ENCODE measurements at regions not wholly inside any gene's neighbourhood (a gene's known extent, or its start where the extent isn't known, plus 50 kb on each side); places are given as distances from the start of the nearest gene placed in this dataset.

DNA sequence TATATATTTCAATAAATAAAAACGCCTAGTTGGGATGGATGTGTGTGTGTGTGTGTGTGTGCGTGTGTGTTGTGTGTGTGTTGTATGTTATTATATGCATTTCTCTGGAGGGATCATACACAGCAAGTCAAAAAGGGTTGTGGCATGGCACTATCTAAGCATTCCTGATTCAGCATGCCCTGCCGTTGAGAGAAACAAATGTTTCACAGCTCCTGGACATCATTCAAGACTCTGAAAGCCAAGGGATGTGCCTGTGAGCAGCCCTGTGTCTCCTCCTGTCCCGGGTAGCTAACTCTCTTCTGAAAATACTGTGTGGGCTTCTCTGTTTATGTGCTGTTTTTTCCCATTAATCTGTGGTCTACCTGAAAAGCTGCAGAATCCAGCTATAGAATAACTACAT is 197.9 kb upstream of the SETBP1 start:
- Mint-ChIP-seq H3K27me3 (ENCODE audit: low read depth) (peaks cover 3% of the 10 kb centered on the region), H3K36me3 (ENCODE audit: low read depth) (peaks cover 14% of the 10 kb centered on the region), H3K4me1 (ENCODE audit: low read depth) (peaks cover 4% of the 10 kb centered on the region), H3K27ac (no peak overlapping the region), H3K9me3 (ENCODE audit: insufficient read depth) (peaks cover 13% of the 10 kb centered on the region), H3K4me3 (no peak overlapping the region)
- ChIA-PET CTCF (no interaction called here), POLR2A (no interaction called here)
- DNase-seq (no peak), ATAC-seq (no peak)

DNA sequence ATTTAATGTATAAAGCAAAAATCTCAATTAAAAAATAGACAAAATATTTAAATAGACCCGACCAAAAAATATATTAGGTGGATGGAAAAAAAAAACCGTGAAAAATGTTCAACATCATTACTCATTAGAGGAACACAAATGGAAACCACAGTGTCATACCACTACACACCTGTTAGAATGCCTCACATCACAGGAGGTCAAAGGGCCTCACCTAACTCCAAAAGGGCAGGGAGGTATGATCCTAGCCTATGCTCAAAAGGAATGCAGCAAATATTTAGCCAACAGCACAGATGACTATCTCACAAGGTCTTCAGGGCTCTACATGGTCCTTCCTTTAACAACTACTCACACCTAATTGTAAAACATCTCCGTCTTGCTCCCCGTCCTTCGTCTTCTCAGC is 185.5 kb upstream of the SETBP1 start:
- POLR2A ChIA-PET: no interaction called here
- ATAC-seq: no peak
- DNase-seq: no peak
- Mint-ChIP-seq H3K36me3 (ENCODE audit: low read depth) (no peaks in the 10 kb centered on the region), H3K4me3 (no peak overlapping the region), H3K4me1 (ENCODE audit: low read depth) (no peaks in the 10 kb centered on the region), H3K27me3 (ENCODE audit: low read depth) (peaks cover 7% of the 10 kb centered on the region), H3K27ac (no peak overlapping the region), H3K9me3 (ENCODE audit: insufficient read depth) (peaks cover 6% of the 10 kb centered on the region)
- CTCF ChIA-PET: no interaction called here

DNA sequence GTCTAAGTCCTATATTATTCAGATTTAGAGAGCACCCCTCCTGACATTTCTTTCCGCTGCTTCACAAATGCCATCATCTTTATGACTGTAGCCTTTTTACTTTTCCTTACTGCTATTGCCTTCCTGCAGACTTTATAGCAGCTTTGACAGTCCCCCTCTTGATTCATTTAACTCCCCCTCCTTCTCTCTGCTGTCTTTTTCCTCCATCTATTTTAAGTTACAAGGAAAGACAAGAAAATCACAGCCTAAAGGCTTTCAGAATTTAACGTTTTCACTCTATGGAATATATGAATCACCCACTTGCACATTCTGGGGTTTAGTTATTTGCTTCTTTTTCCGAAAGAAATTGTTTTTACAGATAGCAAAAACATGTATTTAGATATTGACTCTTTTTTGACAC is 183.4 kb upstream of the SETBP1 start:
- no peaks in the 10 kb centered on the region for H3K36me3 Mint-ChIP-seq (ENCODE audit: low read depth)
- ATAC-seq (no peak), DNase-seq (no peak)
- ChIA-PET POLR2A (no interaction called here), CTCF (no interaction called here)
- H3K4me1 Mint-ChIP-seq (ENCODE audit: low read depth): peaks cover 13% of the 10 kb centered on the region
- H3K9me3 Mint-ChIP-seq (ENCODE audit: insufficient read depth): peaks cover 5% of the 10 kb centered on the region
- H3K27ac Mint-ChIP-seq: no peak overlapping the region
- H3K4me3 Mint-ChIP-seq: no peak overlapping the region
- H3K27me3 Mint-ChIP-seq (ENCODE audit: low read depth): peaks cover 4% of the 10 kb centered on the region

DNA sequence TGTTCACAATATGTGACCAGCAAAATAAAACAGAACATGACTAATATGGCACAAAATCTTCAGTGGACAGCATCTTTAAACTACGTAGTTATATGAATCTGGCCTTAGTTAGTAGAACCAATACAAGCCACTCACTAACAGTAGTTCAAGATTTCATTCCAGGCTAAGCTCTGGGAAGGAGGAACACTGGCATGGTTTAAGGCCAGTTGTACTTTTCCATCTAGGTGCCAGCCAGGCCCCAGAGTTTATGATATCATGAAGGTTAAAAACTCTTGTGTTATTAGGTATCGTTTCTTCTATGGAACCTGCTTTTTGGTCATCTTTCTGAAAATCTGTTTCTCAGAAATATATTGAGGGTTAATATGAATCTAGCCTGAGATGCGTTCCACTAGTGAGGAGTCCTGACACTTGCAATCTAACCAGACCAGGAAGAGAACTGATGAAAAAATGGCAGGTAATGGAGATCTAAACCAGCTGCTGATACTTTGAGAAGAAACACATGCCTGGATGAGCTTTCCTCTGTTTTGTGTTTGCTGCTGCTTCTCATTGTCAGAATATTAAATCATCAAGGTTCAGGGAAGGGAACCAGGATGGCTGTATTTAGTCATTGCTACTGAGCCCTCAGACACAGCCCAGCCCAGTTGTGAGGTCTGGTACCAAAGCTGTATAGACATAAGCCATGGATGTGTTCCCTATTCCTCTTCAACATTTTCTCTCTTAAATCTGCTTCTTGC is 182.8 kb upstream of the SETBP1 start:
- Mint-ChIP-seq H3K36me3 (ENCODE audit: low read depth) (no peaks in the 10 kb centered on the region), H3K4me3 (no peak overlapping the region), H3K9me3 (ENCODE audit: insufficient read depth) (no peaks in the 10 kb centered on the region), H3K27ac (no peak overlapping the region), H3K27me3 (ENCODE audit: low read depth) (no peaks in the 10 kb centered on the region), H3K4me1 (ENCODE audit: low read depth) (peaks cover 19% of the 10 kb centered on the region)
- ATAC-seq (no peak), DNase-seq (no peak)
- CTCF ChIA-PET: interaction anchor here (1.0 kb wide), 1 partner anchor 10 kb away, joined by 3 read pairs; no protein-coding TSS in a partner anchor
- POLR2A ChIA-PET: no interaction called here

DNA sequence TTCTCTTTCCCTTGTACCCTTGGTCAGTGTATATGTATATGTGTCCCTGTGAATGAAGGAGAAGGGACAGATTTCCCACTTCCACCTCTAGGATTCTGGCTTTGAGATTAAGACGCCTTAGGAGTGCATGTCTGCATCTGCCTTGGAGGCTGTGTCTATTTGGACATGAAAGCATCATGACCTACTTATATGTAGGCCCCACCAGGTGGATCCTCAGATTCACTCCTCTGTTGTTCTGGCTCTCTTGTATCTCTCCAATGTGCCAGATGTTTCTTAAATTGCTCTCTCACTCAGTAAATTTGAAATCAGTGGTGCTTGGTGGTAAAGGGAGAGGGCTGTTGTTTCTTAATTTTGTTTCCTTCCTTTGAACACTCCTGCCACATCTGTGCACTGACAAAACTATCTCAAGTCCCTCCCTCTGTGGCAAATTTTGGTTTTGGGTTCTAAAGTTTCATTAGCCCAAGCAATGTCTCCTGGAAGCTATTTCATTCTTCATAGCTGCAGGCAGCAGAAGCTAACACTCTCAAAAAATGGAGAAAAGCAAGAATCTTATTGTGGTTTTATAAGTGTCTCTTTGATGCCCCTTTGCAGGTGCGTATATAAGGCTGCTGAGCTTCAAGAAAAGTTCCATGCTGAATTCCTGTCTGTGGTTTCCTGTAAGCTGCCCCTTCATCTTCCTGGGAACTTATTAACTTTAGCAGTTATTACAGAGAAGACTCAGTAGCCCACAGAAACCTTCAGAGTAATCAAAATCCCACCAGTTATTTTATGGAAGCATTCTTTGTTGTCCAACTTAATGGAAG is 179.7 kb upstream of the SETBP1 start:
- no peak for ATAC-seq
- CTCF ChIA-PET: no interaction called here
- POLR2A ChIA-PET: no interaction called here
- no peak overlapping the region for H3K27ac Mint-ChIP-seq
- DNase-seq: no peak
- H3K9me3 Mint-ChIP-seq (ENCODE audit: insufficient read depth): no peaks in the 10 kb centered on the region
- H3K4me3 Mint-ChIP-seq: no peak overlapping the region
- H3K4me1 Mint-ChIP-seq (ENCODE audit: low read depth): peaks cover 22% of the 10 kb centered on the region
- peaks cover 2% of the 10 kb centered on the region for H3K36me3 Mint-ChIP-seq (ENCODE audit: low read depth)
- no peaks in the 10 kb centered on the region for H3K27me3 Mint-ChIP-seq (ENCODE audit: low read depth)

DNA sequence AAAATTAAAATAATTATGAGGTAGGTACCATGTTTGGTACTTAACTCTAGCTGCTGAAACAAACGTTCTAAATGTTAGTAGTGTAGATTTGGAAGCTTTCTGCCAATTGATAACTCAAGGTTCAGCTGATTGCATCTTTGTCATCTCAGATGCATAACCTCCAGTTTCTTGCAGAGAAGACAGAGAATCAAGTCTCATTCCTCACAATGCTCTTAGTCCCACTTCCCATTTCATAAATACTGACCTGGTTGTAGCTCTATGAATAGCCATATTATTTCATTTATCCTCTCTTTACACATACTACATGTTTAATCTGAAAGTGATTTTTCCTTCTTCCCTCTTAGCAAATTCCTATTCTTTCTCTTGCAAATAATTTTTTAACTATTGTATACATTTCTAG is 178.5 kb upstream of the SETBP1 start:
- H3K36me3 Mint-ChIP-seq (ENCODE audit: low read depth): peaks cover 10% of the 10 kb centered on the region
- no peak overlapping the region for H3K4me3 Mint-ChIP-seq
- ChIA-PET POLR2A (no interaction called here), CTCF (no interaction called here)
- H3K9me3 Mint-ChIP-seq (ENCODE audit: insufficient read depth): no peaks in the 10 kb centered on the region
- H3K4me1 Mint-ChIP-seq (ENCODE audit: low read depth): peaks cover 31% of the 10 kb centered on the region
- ATAC-seq: no peak
- DNase-seq: no peak
- H3K27me3 Mint-ChIP-seq (ENCODE audit: low read depth): no peaks in the 10 kb centered on the region
- H3K27ac Mint-ChIP-seq: no peak overlapping the region

DNA sequence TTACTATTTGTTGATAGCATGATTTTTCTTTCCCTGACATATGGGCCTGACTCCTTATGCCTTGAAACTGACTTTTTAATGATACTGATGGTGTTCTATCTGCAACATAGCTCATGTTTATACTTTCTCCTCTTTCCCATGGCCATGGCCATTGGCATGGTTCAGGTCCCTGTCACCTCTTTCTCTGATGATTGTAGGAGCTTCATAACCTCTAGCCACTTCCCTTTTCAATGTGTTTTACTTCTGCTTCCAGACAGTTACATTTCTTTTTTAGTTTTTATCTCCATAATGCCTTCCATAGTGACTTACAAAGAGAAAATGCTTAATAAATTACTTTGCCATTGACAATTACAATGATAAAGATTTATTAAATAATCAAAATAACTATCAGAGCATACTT is 177.9 kb upstream of the SETBP1 start:
- DNase-seq: no peak
- peaks cover 31% of the 10 kb centered on the region for H3K4me1 Mint-ChIP-seq (ENCODE audit: low read depth)
- no peaks in the 10 kb centered on the region for H3K27me3 Mint-ChIP-seq (ENCODE audit: low read depth)
- H3K9me3 Mint-ChIP-seq (ENCODE audit: insufficient read depth): no peaks in the 10 kb centered on the region
- no peak overlapping the region for H3K27ac Mint-ChIP-seq
- no peak for ATAC-seq
- ChIA-PET CTCF (no interaction called here), POLR2A (no interaction called here)
- H3K4me3 Mint-ChIP-seq: no peak overlapping the region
- H3K36me3 Mint-ChIP-seq (ENCODE audit: low read depth): peaks cover 10% of the 10 kb centered on the region

DNA sequence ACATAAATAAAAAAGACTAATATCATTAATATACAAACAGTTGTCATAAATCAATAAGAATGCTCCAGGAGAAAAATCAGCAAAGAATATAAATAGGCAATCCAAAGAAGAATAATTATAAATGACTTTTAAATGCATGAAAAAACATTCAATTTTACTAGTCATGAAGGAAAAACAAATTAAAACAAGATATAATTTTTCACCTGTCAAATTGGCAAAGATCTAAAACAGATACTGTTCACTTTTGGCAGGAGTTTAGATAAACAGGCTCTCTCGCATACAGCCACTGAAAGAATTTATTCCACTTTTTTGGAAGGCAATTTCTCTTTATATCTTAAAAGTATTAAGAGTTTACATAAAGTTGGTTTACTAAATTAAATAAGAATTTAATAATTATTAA is 176.8 kb upstream of the SETBP1 start:
- H3K4me3 Mint-ChIP-seq: no peak overlapping the region
- ATAC-seq: no peak
- POLR2A ChIA-PET: no interaction called here
- H3K27ac Mint-ChIP-seq: no peak overlapping the region
- CTCF ChIA-PET: no interaction called here
- H3K27me3 Mint-ChIP-seq (ENCODE audit: low read depth): no peaks in the 10 kb centered on the region
- H3K4me1 Mint-ChIP-seq (ENCODE audit: low read depth): peaks cover 31% of the 10 kb centered on the region
- peaks cover 10% of the 10 kb centered on the region for H3K36me3 Mint-ChIP-seq (ENCODE audit: low read depth)
- no peak for DNase-seq
- no peaks in the 10 kb centered on the region for H3K9me3 Mint-ChIP-seq (ENCODE audit: insufficient read depth)

DNA sequence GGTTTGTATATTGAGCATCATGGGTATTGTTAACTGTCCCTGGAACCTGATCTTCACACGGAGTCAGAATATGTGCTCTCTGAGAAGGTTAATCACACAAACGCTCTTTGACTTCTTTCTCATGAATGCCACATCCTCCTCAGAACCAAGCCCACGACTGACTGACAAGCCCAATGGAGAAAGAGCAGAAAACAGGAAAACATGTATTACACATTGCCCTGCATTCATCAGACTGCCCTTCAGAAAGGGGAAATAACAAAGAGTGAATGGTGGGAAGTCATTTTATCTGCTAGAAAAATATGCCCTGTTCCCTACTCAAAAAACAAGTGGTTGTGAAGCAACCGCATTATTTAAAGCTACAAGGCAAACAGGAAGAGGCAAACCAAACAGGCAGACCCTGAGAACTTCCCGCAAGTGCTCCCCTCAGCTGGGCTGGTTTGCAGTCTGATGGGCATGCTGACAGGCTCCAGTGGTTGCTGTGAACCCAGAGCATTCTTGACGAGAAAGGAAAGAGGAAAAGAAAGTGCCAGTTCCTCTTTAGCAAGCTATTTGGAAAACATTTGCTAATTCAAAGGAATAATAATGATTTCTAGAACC is 172.9 kb upstream of the SETBP1 start:
- peak; percentile 82 for ATAC-seq
- Mint-ChIP-seq H3K27me3 (ENCODE audit: low read depth) (no peaks in the 10 kb centered on the region), H3K27ac (no peak overlapping the region), H3K4me1 (ENCODE audit: low read depth) (peaks cover 16% of the 10 kb centered on the region), H3K9me3 (ENCODE audit: insufficient read depth) (no peaks in the 10 kb centered on the region), H3K36me3 (ENCODE audit: low read depth) (peaks cover 13% of the 10 kb centered on the region), H3K4me3 (no peak overlapping the region)
- DNase-seq: peak; percentile 66
- CTCF ChIA-PET: interaction anchor here (0.9 to 1.3 kb wide), 2 partner anchors 10 to 34 kb away, joined by 3 read pairs; no protein-coding TSS in a partner anchor
- POLR2A ChIA-PET: no interaction called here

DNA sequence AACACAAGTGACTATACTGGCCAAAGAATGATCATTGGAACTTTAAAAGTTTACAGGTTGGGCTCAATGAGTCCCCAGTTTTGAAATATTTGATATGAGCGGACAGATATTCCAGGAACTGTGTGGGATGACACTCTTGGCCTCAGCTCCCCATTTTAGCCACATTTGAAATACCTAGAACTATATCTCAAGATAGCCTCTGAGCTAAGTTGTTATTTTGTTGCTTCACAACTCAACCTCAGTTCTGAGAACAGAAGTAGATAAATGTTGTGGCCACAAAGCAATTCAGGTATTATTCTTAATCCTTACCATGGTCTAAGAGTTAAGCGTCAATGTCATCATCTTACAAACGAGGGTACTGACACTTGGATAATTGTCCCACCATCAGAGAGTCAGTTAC is 172.2 kb upstream of the SETBP1 start:
- DNase-seq (no peak), ATAC-seq (peak; percentile 30)
- peaks cover 13% of the 10 kb centered on the region for H3K36me3 Mint-ChIP-seq (ENCODE audit: low read depth)
- H3K4me3 Mint-ChIP-seq: no peak overlapping the region
- no peaks in the 10 kb centered on the region for H3K27me3 Mint-ChIP-seq (ENCODE audit: low read depth)
- H3K27ac Mint-ChIP-seq: no peak overlapping the region
- no peaks in the 10 kb centered on the region for H3K9me3 Mint-ChIP-seq (ENCODE audit: insufficient read depth)
- ChIA-PET POLR2A (no interaction called here), CTCF (interaction anchor here (0.9 to 1.3 kb wide), 2 partner anchors 10 to 33 kb away, joined by 3 read pairs; no protein-coding TSS in a partner anchor)
- H3K4me1 Mint-ChIP-seq (ENCODE audit: low read depth): peaks cover 15% of the 10 kb centered on the region

DNA sequence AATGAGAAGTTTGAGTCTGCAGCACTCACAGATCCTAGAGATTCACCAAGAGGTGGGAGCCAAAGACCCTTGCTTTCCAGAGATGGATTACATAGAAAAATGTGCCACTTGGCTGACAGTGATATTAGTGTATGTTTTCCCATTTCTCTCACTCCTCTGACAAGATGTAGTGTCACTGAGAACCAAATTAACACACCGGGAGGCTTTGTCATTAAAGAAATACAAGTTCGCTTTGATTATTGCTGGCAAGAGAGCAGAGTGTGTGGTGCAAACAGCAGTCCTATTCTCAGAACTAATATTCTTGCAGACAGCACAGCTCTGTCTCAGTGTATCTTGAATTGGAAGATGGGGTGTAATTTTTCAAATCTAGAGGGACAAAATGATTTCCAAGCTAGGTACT is 171.6 kb upstream of the SETBP1 start:
- ATAC-seq (no peak), DNase-seq (no peak)
- POLR2A ChIA-PET: no interaction called here
- Mint-ChIP-seq H3K27me3 (ENCODE audit: low read depth) (no peaks in the 10 kb centered on the region), H3K4me3 (no peak overlapping the region), H3K4me1 (ENCODE audit: low read depth) (peaks cover 15% of the 10 kb centered on the region), H3K27ac (no peak overlapping the region), H3K36me3 (ENCODE audit: low read depth) (peaks cover 13% of the 10 kb centered on the region), H3K9me3 (ENCODE audit: insufficient read depth) (no peaks in the 10 kb centered on the region)
- CTCF ChIA-PET: interaction anchor here (1.3 kb wide), 1 partner anchor 11 kb away, joined by 3 read pairs; no protein-coding TSS in a partner anchor

DNA sequence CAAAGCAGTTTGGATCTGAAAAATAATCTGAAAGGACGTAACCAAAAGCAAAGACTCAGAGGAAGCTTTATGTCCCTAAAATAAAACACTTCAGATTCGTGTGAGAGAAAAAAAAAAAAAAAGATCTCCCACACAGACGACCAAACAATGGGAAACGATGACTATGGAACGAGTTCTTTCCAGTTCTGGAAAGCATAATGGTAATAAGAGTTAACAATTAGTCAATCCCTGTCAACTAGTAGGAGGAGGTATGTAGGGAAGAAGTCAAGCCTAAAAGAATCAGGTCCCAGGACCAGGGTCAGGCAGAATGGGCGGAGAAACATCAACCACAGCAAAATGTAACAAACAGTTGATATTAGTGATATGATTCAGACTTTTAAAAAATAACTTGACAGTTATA is 170.3 kb upstream of the SETBP1 start:
- Mint-ChIP-seq H3K9me3 (ENCODE audit: insufficient read depth) (no peaks in the 10 kb centered on the region), H3K4me1 (ENCODE audit: low read depth) (peaks cover 26% of the 10 kb centered on the region), H3K4me3 (no peak overlapping the region), H3K27me3 (ENCODE audit: low read depth) (no peaks in the 10 kb centered on the region), H3K36me3 (ENCODE audit: low read depth) (peaks cover 13% of the 10 kb centered on the region), H3K27ac (no peak overlapping the region)
- ATAC-seq (no peak), DNase-seq (no peak)
- ChIA-PET POLR2A (no interaction called here), CTCF (no interaction called here)
